GM21619 (cell line): ENCODE measurements at regions not wholly inside any gene's neighbourhood (a gene's known extent, or its start where the extent isn't known, plus 50 kb on each side); places are given as distances from the start of the nearest gene placed in this dataset.

ENCODE experiments used
- ATAC-seq: cut with Tn5 transposase; IDR thresholded peaks from one replicate; pipeline ENCODE4 v1.9.1; 2021; ENCODE audit not compliant: unreplicated experiment

- ATAC-seq = no peak
Measured at GRCh38 chr1:71269179-71269578, 188.3 kb upstream of the ZRANB2 start.

- ATAC-seq = no peak
Measured at GRCh38 chr1:71267220-71267619, 186.4 kb upstream of the ZRANB2 start.

DNA sequence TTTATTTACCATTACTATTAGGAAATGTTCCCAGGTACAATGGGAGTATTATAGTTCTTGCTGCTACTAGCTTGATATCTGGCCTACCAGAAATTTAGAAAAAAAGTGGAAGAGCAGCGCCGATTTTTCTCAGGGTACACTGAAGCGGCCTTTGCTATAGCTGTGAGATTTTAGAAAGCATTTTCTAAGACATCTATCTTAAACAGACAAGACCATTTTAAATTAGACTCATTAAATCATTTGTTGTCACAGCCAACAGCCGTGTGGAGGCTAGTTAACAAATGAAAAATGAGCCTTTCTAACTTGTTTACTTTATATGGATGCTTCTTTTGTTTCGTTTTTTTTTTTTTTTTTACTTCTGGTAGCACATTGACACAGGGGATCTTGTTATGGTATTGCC, 183.2 kb upstream of the ZRANB2 start:
- ATAC-seq = no peak

GRCh38 chr1:71262970-71263369, 182.1 kb upstream of the ZRANB2 start:
- no peak for ATAC-seq

DNA sequence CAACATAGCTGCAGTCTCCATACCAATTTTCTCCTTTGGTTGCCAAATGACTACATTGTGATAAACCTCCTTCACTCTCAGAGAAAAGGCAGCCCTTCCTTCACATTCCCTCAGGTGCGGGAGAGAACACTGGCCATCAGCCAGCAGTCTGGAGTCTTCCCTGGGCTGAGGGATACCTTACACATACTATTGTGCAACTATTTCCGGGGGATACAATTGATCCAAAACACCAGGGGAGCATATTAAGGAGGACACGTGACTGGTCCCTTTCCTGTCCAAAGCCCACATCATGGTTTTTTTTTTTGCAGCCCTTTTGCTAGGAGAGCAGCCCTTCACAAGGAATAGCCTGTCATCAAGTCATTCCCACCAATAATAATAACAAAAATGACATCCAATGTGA, 172.1 kb upstream of the ZRANB2 start:
- no peak for ATAC-seq

DNA sequence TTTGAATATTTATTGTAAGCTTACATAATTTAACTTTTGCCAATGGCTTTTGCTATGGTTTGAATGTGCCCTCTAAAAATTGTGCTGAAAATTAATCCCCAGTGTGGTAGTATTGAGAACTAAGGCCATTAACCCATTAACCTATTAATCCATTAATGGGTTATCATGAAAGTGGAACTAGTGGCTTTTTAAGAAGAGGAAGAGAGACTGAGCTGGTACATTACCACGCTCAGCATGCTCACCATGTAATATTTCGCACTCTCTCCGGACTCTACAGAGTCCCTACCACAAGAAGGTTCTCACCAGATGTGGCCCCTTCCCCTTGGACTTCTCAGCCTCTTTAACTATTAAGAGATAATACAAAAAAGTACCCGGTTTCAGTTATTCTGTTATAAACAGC, 164.4 kb upstream of the ZRANB2 start:
- no peak for ATAC-seq

DNA sequence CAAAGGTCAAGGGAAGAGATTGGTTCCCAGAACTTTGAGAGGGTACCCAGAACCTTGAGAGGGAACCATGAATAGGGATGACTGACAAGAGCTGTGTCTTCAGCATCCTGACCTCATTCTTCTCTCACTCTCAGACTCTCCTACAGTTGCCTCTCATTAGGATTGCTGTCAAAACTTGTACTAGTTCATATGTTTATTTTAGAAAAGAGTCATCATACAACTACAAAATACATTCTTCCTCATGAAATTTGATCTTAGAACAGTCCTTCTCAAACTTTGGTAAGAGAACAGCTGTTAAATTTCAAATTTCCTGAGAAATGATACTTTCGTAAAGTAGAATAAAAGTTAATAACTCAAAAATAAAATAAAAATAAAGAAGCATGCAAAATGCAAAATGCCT, 161.4 kb upstream of the ZRANB2 start:
- ATAC-seq = no peak

- ATAC-seq = no peak
Measured at GRCh38 chr1:71240656-71241055, 159.8 kb upstream of the ZRANB2 start.

DNA sequence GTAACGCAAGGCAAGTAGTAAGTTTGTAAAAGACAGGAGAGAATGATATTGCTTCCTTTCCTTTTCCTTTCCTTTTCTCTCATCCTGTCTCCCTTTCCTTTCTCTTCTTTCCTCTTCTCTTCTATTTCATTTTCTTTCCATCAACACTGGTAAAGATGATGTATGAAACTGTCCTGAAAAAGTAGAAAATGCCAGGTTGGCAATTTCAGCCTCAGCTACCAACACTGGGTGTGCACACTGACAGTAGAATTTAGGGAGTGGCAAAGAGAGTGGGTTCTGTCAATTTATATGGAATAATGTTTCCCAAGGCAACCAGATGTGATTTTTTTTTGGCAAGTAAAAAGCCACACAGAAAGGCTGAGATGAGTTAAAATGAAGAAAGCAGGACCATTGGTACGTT, 155.7 kb upstream of the ZRANB2 start:
- no peak for ATAC-seq

DNA sequence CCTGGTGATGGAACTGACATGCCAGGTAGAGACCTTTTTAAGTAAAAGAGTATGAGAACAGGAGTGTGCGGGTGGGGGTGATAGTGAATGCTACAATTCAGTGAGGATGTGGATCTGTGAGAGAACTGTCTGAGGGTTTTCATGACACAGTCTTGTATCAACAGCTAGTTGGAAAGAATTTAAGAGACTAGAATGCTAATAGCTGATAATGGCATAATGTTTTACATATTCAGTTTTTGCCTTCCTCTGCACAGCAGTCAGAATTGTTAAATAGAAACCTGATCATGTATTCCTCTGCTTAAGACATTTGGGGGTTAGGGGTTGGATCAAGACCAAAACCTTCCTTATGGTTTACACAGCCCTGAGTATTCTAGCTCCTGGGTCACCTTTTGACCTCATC, 152.8 kb upstream of the ZRANB2 start:
- no peak for ATAC-seq

GRCh38 chr1:71232786-71233185, 152.0 kb upstream of the ZRANB2 start:
- no peak for ATAC-seq

DNA sequence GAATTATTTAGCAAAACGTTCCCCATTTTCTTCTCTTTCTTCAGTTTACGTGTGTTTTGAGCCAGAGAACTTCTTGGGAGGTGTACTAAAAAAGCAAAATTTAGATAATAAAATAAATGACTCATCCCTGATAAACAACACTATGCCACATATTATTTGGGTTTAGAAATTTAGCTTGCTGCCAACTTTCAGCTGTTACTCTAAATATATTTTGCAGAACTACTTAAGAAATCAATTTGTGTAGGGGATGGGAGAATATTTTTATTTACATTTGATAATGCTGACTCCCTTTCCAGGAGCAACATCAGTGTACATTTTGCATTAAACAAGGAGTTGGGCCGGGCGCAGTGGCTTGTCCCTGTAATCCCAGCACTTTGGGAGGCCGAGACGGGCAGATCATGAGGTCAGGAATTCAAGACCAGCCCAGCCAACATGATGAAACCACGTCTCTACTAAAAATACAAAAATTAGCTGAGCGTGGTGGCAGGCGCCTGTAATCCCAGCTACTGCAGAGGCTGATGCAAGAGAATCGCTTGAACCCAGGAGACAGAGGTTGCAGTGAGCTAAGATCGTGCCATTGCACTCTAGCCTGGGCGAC, 151.4 kb upstream of the ZRANB2 start:
- ATAC-seq = no peak

DNA sequence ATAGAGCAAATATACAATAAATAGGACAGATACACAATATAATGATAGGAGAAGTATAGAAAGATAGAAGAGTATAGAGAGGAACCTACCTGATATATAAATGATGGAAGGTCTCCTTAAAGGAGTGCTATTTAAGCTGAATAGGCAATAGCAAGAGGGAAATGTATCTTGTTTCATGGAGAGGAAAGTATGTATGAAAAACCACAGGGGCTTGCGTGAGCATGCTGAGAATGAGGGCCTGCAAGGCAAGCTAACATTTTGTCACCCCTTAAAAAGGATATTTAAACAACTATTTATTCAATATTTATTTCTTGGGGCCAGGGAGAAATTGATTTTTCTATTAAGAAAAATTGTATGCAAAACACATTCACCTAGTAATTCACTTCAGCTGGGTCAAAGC, 150.9 kb upstream of the ZRANB2 start:
- ATAC-seq = no peak

- no peak for ATAC-seq
Measured at GRCh38 chr1:71228742-71229365, 148.0 kb upstream of the ZRANB2 start.

- ATAC-seq = no peak
Measured at GRCh38 chr1:71228241-71228640, 147.4 kb upstream of the ZRANB2 start.

GRCh38 chr1:71224741-71225377, 144.0 kb upstream of the ZRANB2 start:
- no peak for ATAC-seq

- no peak for ATAC-seq
Measured at GRCh38 chr1:71223641-71224340, 143.0 kb upstream of the ZRANB2 start.

GRCh38 chr1:71222668-71223067, 141.8 kb upstream of the ZRANB2 start:
- no peak for ATAC-seq

DNA sequence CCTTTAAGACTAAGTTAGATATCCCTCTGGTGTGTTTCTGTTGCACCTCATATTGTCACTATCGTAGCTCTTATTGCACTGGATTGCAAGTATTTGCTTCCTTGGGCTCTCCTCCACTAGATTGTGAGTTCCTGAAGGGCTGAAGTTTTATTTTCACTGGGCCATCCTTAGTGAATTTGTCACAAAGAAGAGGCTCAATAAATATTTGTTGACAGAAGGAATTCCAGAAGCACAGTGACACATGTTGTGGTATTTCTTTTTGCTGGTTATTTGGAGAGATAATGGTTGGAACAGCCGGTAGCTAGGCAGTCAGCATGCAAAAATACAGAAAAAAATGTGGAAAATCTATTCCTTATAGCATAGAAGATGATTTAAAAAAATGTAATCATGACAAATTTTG, 129.9 kb upstream of the ZRANB2 start:
- no peak for ATAC-seq

GRCh38 chr1:71203241-71203640, 122.4 kb upstream of the ZRANB2 start:
- no peak for ATAC-seq

DNA sequence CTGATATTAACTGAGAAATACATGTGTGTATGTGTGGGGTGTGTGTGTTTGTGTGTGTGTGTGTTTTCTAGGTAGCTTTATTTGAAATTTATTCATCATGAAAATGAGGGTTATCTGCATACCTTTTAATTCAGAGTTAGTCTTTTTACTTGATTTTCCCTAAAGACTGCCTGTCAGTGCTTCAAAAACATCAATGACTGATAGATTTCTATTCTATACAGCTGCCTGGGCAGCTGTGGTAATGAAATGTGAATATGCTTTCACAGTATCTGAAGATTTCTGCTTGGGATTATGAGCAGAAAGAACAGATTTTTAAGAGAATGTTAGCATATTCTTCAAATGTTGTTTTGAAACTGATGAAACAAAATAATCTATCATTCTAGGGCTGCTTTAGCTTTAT, 119.7 kb upstream of the ZRANB2 start:
- ATAC-seq = no peak

DNA sequence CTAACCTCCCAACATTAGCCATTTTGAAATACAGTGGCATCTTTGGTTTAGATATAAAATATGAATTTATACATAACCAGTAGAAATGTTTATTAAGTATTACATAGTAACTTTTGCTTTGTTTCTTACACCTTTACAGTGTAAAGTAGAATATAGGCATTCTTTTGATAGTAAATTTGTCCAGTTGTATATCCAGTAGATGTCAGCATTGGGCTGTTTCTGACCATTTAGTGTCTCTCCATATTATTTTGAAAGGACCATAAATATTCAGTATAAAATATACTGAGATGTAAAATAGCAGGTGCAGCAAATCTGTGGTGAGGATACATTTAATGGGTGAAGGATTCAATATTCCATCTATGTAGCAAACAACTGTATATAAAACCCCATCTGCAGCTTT, 115.8 kb upstream of the ZRANB2 start:
- ATAC-seq = no peak
